ENCODE measurements at regions not wholly inside any gene's neighbourhood (a gene's known extent, or its start where the extent isn't known, plus 50 kb on each side); places are given as distances from the start of the nearest gene placed in this dataset.

DNA sequence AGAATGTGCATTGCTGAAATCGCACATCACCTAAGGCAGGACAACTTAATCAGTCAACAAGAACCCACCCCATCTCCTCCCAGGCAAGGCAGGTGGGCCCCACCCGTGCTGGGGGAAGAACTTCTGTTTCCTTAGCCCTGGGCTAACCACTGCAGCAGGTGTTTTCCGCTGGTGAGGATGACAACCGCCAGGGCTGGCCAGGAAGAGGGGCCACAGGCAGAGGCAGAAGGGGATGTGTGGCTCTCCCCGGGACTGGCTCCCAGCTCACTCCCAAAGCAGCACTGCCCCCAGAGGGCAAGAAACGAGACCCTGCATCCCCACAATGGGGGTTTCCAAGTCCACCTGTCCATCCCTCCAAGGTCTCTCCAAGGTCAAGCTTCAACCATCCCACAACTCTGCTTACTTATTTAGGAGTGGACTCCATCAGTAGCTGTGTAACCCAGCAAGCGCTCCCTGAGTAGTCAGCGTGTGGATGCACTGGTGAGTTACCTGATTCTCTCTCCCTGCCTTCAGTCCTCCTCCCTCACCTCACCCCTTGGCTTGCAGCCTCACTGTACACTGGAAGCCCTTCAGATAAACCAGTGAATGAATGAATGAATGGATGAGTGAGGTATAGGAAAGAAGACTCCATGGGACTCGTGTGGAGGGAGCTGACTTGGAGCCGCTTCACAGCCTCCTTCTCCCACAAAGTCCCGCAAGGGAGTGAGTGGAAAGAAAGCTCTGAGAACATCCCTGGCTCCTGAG, 168.2 kb upstream of the CST7 start:
- DNase-seq, result no peak

DNA sequence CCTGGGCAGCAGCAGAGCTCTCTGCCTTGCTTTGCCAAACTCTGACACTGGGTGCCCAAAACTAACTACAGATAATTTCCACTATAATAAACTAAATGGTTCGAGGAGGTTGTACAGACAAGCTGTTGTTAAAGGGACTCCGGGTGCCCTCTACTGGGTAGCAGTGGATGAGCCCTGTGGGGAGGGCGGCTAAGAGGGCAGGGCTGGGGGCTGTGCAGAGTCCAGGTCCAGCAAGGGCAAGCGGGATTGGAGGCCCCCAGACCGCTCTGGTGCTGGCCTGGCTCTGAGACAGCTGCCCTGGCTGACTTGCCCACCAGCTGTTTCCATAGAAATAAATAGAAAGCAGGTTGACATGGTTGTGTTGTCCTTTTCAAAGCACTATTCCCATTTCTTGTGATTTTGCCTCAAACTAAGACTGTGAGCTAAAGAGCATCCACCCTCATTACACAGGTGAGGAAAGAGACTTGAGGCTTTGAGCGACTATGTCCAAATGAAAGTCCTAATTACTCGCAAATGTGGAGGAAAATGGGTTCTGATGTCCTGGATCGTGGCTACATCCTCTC, 167.6 kb upstream of the CST7 start:
- no peak for DNase-seq

DNA sequence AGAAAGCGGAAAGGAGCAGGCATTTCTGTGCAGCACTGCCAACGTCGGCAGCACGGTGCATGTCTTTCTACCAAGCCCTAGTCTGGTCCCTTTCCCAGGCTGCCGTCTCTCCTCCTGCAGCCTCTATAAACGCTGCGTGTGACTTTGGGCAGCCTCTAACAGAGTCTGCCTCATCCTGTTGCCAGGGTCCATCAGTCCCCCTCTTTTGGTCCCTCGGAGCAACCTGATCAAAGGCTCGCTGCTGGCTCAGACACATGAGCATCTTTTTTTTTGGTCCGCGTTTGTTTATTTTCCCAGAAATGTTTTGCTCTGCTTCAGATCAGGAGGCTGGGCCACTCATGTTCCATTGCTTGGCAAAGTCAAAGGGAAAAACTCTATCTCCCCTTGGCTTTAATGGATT, 166.8 kb upstream of the CST7 start:
- DNase-seq, result no peak

DNA sequence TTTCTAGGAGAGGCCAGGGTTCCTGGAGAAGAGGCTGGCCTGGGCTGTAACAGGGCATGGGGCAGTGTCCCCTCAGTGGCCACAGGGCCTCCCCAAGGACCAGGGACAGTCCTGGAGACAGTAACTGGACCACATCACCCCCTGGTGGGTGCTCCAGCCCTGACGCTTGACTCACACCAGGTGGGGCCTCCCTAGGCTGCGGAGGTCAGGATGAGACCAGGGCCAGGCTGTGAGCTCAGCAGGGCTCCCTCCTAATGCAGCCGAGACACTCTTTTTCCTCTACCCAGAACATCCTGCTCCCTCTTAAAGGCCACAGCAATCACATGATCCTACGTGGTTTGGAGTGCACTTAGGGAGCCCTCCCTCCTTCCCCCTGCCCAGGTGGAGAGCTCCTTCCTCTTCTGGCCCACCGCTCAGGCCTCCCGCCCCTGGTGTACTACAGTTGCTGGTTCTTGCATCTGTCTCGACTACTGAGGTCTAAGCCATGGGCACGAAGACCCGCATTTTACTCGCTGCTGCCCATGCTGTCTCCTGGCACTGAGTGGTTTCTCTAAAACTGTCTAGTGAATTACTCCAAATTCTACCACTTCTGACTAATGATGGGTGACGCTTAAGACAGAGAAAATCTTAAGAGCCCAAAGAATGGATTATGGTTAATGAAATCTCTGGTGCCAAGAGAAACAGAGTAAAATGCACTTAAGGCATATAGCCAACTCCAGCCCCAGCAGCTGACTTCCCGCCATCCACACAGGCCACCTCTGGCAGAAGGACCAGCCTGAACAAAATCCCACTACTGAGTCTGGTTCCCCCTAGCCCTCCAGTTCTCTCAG, 166.1 kb upstream of the CST7 start:
- no peak for DNase-seq

DNA sequence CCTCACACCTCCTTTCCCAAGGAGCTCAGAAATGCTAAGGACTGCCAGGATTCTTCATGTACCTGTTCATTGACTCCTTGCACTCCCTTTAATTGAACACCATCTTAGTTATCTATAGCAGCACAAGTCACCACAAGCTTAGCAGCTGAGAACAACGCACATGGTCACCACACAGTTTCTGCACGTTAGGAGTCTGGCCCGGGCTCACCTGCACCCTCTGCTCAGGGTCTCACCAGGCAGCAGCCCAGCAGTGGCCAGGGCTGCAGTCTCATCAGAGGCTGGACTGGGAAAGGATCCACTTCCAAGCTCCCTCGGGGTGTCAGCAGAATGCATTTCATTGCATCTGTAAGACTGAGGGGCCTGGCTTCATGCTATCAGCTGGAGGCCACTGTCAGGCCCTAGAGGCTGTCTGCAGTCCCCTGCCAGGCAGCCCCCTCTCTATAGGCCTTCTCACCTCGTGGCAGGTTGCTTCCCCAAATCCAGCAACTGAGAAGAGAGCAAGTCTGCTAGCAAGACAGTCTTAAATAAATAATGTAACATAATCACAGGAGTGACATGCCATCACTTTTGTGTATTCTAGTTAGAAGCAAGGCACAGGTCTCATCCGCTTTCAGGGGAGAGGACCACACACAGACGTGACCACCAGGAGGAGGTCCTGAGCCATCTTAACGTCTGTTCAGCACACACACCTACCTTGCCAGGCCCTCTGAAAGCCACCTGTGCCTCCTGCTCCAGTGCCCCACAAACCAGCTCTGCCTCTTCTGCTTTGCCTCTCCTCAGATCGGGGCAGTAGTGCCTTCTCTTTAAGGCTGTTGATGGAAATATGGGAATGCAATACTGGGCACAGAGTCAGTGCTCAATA, 165.2 kb upstream of the CST7 start:
- DNase-seq, result no peak

DNA sequence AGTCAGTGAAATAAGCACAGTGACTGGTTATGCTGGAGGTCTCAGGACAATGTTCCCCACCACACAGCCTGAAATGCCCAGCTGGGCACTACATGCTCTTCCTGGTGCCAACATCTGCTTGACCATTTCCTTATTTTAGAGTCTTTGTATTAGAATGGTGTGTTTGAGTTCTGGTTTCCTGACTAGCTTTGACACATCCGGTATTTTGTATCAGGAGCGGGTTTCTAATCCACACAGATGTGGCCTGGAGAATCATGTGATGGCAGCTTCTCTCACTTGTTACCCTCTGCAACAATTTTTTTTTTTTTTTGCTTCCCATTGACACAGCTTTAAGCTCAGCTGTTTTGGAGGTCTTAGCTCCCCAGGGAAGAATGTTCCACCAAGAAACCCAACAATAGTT, 164.5 kb upstream of the CST7 start:
- DNase-seq, result no peak

DNA sequence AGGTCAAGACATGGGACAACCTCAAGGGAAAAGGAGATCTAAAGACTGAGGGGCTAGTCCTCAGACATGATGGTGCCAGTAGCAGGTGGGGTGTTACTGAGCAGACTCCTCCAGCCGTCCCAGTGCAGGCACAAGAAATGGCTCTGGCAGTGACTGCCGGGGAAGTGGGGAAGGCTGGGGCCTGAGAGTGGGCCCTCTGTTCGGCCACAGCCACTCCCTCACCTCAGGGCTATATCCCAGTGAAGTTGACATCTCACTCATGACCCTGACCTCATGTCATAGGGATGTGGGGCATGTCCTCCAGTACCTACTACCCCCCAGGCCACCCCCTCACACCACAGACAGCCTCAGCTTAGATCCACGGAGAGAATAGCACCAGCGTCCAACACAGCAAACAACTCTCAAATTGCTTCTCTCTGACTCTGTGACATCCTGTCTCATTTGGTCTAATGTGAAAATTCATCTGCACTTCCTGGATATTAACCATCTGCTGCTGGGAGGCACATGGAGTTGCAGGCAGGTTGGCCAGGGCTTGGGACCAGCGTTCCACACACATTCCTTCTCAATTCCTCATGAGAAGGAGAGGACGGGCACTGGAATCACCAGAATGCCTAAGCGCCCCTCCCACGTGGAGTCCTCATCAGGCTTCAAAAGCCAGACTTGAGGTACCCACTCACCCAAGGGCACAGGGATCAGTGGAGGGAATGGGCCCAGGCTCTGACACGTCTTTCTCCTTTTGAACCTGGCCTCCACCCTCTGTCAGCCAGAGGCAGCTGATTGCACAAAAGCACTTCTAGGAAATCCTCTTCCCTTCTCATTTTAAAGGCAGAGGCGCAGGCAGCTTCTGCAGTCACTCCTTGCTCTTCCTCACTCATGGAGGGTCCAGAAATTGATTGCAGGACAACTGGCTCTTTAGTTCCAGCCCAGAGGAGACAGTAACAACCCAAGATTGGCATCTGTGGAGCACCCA, 163.6 kb upstream of the CST7 start:
- no peak for DNase-seq

DNA sequence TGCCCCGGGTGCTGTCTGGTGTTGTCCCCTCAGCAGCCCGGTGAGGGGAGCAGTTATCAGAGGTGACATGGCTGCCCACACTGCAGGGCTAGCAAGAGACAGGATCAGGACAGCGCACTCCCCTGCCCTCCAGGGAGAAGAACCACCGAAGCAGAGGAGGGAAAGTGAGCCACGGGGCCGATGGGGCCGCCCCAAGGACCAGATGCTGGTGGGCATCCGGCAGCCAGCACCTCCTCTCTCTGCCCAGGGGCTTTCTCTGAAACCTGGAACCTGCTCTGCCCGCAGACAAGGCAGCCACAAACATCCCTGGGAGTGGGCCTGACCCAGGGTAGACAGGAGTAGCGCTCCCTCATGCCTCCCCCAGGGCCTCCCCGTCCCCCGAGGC, 163.0 kb upstream of the CST7 start:
- DNase-seq, result no peak

DNA sequence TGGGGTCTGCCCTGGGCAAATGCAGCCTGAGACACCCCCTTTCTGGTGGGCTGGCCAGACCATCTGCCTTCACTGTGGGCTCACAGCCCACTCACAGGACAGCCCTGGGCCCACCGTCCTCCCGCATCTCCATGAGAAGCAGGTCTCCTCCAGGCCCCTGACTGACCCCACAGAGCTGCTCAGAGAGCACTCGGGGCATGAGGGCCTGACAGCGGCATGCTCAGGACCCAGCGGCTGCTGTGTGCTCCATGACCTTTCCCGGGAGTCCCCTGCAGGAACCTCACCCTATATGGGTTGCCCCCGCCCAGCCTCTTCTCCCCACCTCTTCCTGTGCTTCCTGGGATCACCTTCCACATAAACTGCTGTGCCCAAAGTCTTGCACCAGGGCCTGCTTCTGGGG, 162.4 kb upstream of the CST7 start:
- no peak for DNase-seq

DNA sequence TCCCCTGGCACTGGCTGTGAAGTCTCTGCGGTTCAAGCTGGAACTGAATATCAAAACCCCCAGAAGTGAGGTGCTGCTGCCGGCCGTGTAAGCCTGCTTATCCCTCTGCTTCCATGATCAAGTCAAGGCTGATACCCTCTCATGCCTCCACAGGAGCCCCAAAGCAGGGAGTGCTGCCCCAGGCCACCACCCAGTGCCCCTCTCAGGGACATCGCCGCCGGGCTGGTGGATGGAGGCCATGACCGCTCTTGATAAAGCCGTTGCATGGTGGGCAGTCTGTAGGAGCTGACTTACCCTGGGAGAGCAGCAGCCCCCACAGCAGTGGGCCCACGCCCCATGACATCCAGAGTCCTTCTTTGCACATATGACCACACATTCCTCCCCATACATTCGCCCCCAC, 162.0 kb upstream of the CST7 start:
- DNase-seq, result no peak

DNA sequence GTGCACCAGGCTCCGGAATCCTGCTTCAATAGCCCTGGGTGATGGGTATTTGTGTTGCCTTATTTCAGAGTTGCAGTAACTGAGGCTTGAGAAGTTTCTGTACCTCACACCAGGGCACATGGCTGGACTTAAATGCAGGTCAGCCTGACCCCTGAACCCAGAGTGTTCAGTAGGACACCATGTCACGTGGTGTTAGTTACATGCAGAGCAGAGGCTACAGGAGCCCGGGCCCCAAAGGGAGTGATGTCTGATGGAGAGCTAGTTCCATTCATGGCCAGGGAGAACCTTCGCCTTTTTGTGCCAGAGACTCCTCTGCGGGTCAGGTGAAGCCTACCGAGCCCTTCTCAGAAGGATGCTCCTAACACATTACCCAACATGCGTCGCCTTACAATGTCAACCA, 161.4 kb upstream of the CST7 start:
- DNase-seq, result no peak

DNA sequence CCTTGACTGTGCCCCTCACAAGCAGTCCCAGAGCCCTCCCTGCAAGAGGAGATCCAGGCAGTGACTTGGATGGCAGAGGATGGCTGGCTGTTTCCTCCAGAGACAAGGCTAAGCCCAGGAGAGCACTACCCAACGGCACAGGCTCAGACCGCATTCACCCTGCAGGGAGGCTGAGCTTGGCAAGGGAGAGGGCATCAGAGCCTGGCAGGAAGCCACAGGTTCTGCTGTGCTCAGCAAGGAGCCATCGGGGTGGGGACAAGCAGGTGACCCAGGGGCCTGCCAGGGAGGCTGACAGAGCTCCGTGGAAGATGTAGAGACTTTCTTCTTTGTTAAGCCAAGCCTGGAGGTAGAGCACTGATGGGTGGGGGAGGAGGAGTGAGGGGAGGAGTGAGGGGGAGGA, 159.2 kb upstream of the CST7 start:
- DNase-seq, result no peak

DNA sequence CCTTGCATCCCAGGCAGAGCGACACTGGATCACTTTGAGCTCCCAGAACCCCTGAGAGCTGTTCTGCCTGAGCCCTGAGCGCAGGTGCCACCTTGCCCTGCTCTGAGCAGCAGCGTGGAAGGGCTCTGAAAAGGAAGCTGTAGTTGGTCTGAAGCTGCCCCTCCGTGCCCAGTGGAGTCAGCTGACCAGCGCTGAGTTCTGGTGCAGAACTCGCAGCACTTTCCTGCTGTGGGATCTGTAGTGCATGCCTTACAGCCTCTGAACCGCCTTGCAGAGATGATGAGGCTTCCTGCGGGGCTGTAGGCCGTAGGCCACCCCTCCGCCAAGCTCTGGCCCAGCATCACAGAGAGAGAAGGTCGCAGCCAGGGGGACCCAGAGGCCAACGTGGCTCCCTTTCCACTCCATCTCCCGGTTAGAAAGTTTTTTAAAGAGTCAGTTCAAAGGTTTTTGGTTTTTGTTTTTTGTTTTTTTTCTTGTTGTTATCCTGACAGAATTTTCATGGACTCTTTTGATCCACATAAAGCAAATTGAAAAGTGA, 158.3 kb upstream of the CST7 start:
- no peak for DNase-seq

DNA sequence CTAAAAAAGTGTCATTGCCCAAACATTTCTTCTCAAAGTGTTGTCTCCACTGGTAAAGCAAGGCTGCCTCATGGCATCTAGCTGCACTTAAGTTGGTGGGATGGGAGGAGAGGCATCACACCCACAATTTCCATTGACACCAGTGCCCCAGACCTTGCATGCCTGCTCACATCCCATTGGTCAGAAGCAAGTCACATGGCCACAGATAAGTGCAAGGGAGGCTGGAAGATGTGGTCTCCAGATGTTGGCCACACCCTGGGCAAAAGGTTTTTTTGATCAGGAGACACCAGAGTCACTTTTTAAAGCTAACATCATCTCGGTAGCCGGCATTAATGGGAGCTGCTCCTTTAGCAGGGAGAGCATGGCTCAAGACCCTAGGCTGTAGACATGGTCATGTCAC, 157.1 kb upstream of the CST7 start:
- DNase-seq, result no peak

DNA sequence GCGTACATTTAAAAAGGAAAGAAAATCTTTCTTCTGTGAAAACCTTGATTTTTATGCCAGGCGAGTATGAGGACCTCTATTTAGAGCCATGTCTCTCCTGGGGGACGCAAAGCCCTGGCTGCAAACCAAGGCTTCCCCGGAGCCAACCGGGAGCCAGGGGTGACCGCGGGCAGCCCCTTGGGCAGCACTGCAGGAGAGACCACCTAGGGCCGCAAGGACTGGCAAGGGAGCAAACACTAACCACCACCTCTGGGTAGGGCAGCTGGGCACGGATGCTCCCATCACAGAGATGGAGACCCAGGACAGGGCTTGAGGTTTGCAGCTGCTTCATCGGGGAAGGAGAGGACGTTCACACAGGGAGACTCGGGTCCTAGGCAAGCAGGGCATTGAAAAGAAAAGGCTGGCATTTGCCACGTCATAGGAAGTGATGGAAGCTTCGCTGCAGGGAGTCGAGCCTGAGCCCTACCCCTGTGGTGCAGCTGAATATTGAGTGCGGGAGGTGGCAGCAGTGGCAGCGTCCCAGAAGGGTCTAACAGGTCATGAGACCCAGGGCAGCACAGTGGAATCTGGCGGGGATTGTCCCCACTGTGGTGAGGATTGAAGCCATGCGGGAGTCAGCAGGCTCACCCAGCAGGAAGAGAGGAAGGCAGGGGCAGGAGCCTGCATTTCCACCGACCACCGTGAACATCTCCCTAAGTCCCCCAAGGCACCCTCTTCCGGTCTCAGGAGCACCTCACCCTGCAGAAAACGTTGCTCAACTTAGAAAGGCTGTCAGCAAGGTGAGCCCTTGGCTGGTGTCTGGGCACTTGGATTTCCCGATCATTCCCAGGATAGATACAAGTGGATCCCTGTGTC, 156.2 kb upstream of the CST7 start:
- no peak for DNase-seq

DNA sequence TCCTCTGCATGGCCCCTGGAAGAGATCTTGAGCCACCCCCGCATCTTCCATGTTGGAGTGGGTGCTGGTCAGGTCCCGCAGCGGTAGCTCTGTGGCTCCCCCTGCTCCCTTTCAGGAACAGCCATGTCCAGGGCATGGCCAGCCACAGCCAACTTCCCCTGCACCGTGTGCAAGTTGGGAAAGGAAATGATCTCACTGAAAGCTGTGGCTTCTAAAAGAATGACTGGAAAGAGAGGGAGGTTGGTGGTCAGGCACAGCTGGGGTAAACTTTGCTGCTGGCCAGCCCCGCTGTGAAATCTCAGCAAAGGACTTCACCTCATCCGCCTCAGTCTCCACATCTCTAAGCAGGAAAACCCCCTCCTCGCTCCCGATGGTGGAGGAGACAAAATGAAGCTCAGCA, 153.6 kb upstream of the CST7 start:
- DNase-seq, result no peak

DNA sequence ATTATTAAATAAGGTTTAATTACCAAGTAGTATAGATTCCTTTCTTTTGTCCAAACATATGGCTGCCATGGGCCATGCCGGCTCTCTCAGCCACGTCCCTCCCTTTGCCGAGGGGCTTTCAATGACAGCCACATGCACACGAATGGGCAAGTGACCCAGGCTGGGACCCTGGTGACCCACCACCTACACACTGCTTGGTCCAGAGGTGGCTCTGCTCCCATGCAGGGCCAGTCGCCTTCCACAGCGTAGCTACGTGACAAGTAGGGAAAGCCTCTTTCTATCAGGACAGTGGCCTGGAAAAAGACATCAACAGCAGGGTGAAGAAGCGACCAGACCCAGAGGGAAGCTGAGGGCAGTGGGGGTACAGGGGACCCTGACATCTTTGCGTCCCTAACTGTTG, 152.8 kb upstream of the CST7 start:
- DNase-seq, result no peak

DNA sequence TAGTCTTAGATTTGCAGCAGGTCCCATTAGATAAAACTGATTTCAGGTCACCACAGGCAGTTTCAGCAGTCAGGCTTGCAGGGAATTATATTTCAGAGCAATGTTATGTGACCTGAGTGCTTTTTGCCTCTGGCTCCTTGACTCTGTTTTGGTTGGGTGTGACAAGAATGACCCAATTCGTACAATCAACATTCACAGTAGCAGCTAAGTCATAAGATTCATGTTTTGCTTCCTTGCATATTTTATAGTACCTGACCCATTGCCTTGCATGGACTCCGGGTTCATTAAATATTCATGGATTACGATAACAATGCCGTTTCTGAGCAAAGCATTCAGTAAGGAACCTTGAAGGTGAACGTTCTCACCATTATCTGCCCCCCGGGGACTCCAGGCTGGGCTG, 152.0 kb upstream of the CST7 start:
- no peak for DNase-seq

DNA sequence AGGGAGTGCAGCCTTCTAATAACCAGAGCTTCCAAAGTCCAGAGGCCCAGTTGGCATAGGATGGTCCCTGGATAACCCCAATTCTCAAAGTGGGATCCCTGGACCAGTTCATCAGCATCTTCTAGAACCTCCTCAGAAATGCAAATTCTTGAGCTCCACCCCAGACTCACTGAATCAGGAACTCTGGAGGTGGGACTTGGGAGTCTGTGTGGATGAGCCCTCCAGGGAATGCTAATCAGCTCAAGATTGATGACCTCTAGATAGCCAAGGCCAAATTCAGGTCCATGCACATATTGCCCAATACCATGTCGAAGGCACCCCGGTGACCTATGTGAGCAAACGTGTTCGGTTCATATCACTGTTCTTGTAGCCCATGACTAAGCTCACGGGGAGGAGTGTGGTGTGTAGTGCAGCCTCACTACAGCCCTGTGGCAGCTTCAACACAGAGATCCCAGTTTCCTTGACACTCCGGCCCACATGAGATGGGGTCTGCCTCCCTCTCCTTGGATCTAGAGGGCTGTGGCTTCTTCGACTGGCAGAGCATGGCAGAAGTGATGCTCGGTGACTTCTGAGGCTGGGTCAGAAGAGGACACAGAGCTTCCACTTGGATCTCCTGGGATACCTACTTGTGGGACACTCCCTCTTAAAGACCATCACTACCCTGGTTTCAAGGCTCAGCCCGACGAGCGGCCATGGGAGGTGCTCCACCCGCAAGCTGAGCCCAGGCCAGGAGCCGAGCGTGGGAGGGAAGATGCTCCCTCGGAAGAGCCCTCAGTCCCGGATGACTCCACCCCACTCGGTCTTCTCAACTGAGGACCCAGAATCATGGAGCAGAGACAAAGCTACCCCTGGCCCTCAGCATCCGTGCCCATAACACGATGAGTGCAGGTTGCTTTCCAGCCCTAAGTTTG, 151.1 kb upstream of the CST7 start:
- no peak for DNase-seq

Data from NCI-H510A (cell line).